Gastrocnemius medialis (tissue), 4 donors: ENCODE measurements at regions not wholly inside any gene's neighbourhood (a gene's known extent, or its start where the extent isn't known, plus 50 kb on each side); places are given as distances from the start of the nearest gene placed in this dataset.

Source experiments
- CTCF ChIP-seq, 5 experiments: fragments of 450-650 bp in 3 of 5; fragments of 200-600 bp in 2 of 5; sonication (generic) in 2 of 5; IDR thresholded peaks in 4 of 5; conservative IDR thresholded peaks in 1 of 5; 1 replicate in 4 of 5; 2 replicates in 1 of 5; pipeline ENCODE4 v1.5.1; 2016 to 2019; ENCODE audit warnings: antibody characterized with exemption in 5 of 5, mild to moderate bottlenecking in 3 of 5, moderate library complexity in 3 of 5
- POLR2A ChIP-seq, 2 donors: fragments of 450-650 bp; IDR thresholded peaks; one replicate each; pipeline ENCODE4 v1.6.1; 2017; ENCODE audit warnings: antibody characterized with exemption in 2 of 2, mild to moderate bottlenecking in 2 of 2, moderate library complexity in 2 of 2

DNA sequence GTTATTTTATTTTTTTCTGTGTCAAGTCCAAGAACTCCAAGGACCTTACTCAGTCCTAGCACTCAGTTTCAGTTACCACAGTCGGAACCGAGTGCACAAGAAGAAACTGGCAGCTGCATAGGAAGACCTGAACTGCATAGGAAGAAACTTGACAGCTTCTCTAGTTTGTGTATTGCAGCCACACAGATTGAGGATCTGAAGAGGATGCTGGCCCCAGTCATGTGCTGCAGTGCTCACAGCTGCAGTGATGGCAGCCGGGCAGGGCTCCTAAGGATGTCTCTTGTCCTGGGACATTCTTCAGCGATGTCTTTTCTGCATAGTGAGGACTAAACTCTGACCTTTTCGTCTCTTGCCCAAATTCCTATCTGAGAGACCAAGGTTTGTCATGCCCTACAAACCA is 261.2 kb downstream of the STIM2 start:
- TF ChIP-seq CTCF (IDR thresholded peaks at IDR 0.05 in 4 of 5, conservative IDR thresholded peaks at IDR 0.05 in 1 of 5) (no peak), POLR2A (IDR thresholded peaks at IDR 0.05) (no peak)
